Prostate gland (tissue), 2 donors: ENCODE measurements at regions not wholly inside any gene's neighbourhood (a gene's known extent, or its start where the extent isn't known, plus 50 kb on each side); places are given as distances from the start of the nearest gene placed in this dataset.

Experiments
- DNase-seq: peaks from one replicate; pipeline ENCODE4 v3.0.0-alpha.2; 2019; ENCODE audit warnings: low spot score
- H3K27ac ChIP-seq, 2 donors: fragments of 200-600 bp; sonication (generic); 2 replicates each; pipeline ENCODE4 v1.5.1; 2017 to 2019
- H3K27me3 ChIP-seq: fragments of 200-600 bp; sonication (generic); replicated peaks from 2 replicates; pipeline ENCODE4 v1.5.1; 2019; ENCODE audit not compliant: insufficient read depth
- H3K36me3 ChIP-seq, 2 donors: fragments of 200-600 bp; sonication (generic); 1 replicate in 1 of 2; 2 replicates in 1 of 2; pipeline versions ENCODE4 v1.5.1 to v1.8.1; 2017 to 2019
- H3K4me1 ChIP-seq: fragments of 200-600 bp; sonication (generic); replicated peaks from 2 replicates; pipeline ENCODE4 v1.5.1; 2019
- H3K4me3 ChIP-seq, 2 donors: fragments of 200-600 bp; sonication (generic); 2 replicates each; pipeline ENCODE4 v1.5.1; 2017 to 2019
- H3K9me3 ChIP-seq: fragments of 200-600 bp; sonication (generic); 2 replicates; pipeline ENCODE4 v1.5.1; 2017
- CTCF ChIP-seq, 4 experiments: fragments of 200-600 bp in 2 of 4; fragments of 450-650 bp in 2 of 4; sonication (generic) in 2 of 4; IDR thresholded peaks; 1 replicate in 3 of 4; 2 replicates in 1 of 4; pipeline ENCODE4 v1.5.1; 2016 to 2019; ENCODE audit warnings: antibody characterized with exemption in 4 of 4, mild to moderate bottlenecking in 2 of 4, moderate library complexity in 2 of 4
- POLR2A ChIP-seq: fragments of 450-650 bp; IDR thresholded peaks from one replicate; pipeline ENCODE4 v1.6.1; 2016; ENCODE audit warnings: antibody characterized with exemption, mild to moderate bottlenecking
- POLR2AphosphoS5 ChIP-seq: sonication (generic); formaldehyde crosslinking; IDR thresholded peaks from one replicate; pipeline ENCODE4 v1.6.1; 2017; ENCODE audit warnings: antibody characterized with exemption
- whole genome bisulfite sequencing: methylation state at CpG from one replicate; pipeline ENCODE4 v1.1.5; 2018; 5-methylcytosine and 5-hydroxymethylcytosine counted together
- intact Hi-C: fragments of 100-400 bp; cut with DNase I; formaldehyde crosslinking; loops from one replicate; pipeline ENCODE4 v1.14.2; 2022

GRCh38 chr5:167895899-167896659 is 395.4 kb upstream of the WWC1 start:
- H3K36me3 ChIP-seq, result no peaks in the 10 kb centered on the region
- no peaks in the 10 kb centered on the region for H3K27me3 ChIP-seq
- no peak for DNase-seq
- no peaks in the 10 kb centered on the region for H3K9me3 ChIP-seq
- H3K27ac ChIP-seq, result no peak overlapping the region
- 91% methylated on average over 8 of the region's 8 CpGs for WGBS
- no peaks in the 10 kb centered on the region for H3K4me1 ChIP-seq
- no peak overlapping the region for H3K4me3 ChIP-seq
- intact Hi-C loops, result no loop called here
- TF ChIP-seq POLR2A (no peak), POLR2AphosphoS5 (no peak), CTCF (IDR thresholded peaks at IDR 0.05) (no peak)

DNA sequence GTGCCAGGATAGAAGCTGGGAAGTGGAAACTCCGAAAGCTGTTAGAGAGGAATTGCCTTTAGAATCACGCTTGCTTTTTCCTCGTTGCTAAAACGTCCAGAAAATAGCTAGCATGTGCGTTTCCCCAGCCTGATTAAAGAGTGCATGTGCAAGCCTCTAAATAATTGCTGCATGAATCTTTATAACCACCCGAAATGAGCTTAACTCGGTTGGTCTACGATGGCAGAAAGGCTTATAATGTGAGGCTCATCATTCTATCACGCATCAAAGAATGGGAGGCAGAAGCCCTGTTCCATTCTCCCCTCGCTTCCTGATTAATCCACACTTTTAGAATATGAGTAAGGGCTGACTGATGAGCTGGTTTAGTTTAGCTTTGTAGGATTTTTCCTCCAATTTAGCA is 394.6 kb upstream of the WWC1 start:
- intact Hi-C loops, result no loop called here
- DNase-seq, result no peak
- Histone ChIP-seq H3K36me3 (no peaks in the 10 kb centered on the region), H3K4me1 (no peaks in the 10 kb centered on the region), H3K27me3 (no peaks in the 10 kb centered on the region), H3K27ac (no peak overlapping the region), H3K4me3 (no peak overlapping the region), H3K9me3 (no peaks in the 10 kb centered on the region)
- no peak for TF ChIP-seq POLR2A
- no peak for TF ChIP-seq CTCF (IDR thresholded peaks at IDR 0.05)
- no peak for TF ChIP-seq POLR2AphosphoS5
- WGBS, result 86% methylated on average over 10 of the region's 10 CpGs

- no peaks in the 10 kb centered on the region for H3K27me3 ChIP-seq
- DNase-seq, result no peak
- WGBS, result 54% methylated on average over 1 of the region's 1 CpG
- TF ChIP-seq CTCF (IDR thresholded peaks at IDR 0.05) (no peak), POLR2A (no peak), POLR2AphosphoS5 (no peak)
- no peak overlapping the region for H3K27ac ChIP-seq
- H3K9me3 ChIP-seq, result no peaks in the 10 kb centered on the region
- H3K4me3 ChIP-seq, result no peak overlapping the region
- intact Hi-C loops, result no loop called here
- no peaks in the 10 kb centered on the region for H3K36me3 ChIP-seq
- no peaks in the 10 kb centered on the region for H3K4me1 ChIP-seq
These were observed 394.1 kb upstream of the WWC1 start for GRCh38 chr5:167897371-167897770.

DNA sequence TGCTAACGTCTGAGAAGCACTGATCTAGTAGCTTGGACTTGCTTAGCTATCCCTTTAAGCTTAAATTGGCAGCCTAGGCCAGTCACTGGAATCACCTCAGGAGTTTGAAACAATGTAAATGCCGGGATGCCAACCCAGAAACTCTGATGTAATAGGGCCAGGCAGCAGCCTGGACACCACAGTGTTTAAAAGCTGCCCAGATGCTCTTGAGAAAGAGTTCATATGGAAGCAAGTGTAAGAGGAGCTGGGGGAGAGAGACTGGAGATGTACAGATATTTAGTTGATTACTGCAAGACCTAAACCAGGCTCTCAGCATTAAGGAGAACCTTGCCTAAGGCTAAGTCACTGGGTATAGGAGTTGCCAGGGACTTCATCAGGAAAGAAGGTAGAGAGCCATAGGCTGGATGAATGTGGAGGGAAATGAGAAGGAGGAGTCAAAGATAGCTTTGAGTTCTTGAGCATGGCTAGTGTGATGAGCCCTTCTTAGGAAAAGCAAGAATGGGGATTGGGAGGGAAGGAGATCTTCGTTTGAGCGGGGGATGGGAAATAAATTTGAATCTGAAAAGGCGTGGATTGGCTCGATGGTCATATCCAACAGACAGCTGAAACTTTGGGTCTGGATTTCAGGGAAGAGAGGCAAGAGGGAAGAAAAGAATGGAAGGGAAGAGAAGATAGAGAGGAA is 392.9 kb upstream of the WWC1 start:
- 75% methylated on average over 6 of the region's 6 CpGs for WGBS

More for the DNA sequence above, 392.9 kb upstream of the WWC1 start:
- H3K4me1 ChIP-seq, result no peaks in the 10 kb centered on the region
- no peak for DNase-seq
- intact Hi-C loops, result no loop called here
- no peaks in the 10 kb centered on the region for H3K9me3 ChIP-seq
- H3K4me3 ChIP-seq, result no peak overlapping the region
- no peak for TF ChIP-seq POLR2AphosphoS5
- TF ChIP-seq CTCF (IDR thresholded peaks at IDR 0.05), result no peak
- TF ChIP-seq POLR2A, result no peak
- H3K27me3 ChIP-seq, result no peaks in the 10 kb centered on the region
- H3K36me3 ChIP-seq, result no peaks in the 10 kb centered on the region
- H3K27ac ChIP-seq, result no peak overlapping the region
